HG02943 (cell line): ENCODE measurements at regions not wholly inside any gene's neighbourhood (a gene's known extent, or its start where the extent isn't known, plus 50 kb on each side); places are given as distances from the start of the nearest gene placed in this dataset.
"Not testable (repeated sequence)": the region's sequence is repeated elsewhere in the genome, so short reads cannot be mapped to it uniquely, and the experiment has no call there.

ENCODE experiments used
- ATAC-seq: cut with Tn5 transposase; IDR thresholded peaks from one replicate; pipeline ENCODE4 v1.9.1; 2021; ENCODE audit warnings: mild to moderate bottlenecking, low read depth, moderate library complexity; ENCODE audit not compliant: unreplicated experiment

DNA sequence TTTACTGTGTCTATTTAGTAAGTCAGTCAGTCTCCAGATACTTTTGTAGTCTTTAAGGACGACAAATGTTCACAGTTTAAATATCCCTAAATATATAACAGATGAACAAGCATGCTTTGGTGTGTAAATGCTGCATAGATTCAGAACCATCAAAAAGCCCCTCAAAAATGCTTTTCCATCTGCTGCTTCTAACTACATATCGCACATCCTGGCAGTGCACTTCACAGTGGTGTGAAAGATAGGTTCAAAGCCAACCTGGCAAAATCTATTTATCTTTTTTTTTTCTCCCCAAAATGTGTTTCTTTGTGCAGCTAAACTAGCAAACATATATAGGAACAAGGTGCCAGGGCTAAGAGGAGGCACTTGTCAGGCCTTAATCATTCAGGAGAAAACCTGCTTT is 753.8 kb downstream of the PLCL1 start:
- no peak for ATAC-seq

- ATAC-seq: no peak
Measured at GRCh38 chr2:198546122-198546521, 741.7 kb downstream of the PLCL1 start.

GRCh38 chr2:198545411-198545810 is 741.0 kb downstream of the PLCL1 start:
- no peak for ATAC-seq

DNA sequence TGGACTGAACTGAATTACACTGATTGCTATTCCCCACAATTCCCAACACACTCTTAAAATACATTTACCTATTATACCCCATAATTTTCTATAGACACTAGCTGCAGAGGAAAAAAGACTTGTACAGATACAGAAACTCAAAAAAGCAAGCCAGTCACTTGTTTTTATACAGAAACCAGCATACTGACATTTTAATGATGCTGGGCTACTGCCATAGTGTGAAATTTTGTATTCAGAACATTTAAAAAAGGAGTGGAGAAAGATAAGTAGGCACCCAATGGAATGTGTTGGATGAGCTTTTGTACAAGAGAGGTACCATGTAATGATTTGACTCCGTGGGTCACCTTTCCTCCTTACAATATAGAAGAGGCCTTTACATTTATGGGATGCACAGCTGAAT is 740.1 kb downstream of the PLCL1 start:
- no peak for ATAC-seq

DNA sequence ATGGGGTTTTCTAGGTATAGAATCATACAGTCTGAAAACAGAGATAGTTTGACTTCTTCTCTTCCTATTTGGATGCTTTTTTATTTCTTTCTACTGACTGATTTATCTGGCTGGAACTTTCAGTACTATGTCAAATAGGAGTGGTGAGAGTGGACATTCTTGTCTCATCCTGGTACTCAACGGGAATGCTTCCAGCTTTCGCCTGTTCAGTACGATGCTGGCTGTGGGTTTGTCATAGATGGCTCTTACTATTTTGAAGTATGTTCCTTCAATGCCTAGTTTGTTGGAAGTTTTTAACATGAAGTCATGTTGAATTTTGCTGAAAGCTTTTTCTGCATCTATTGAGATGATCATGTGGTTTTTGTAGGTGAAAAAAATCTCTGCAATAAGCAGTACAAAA is 730.4 kb downstream of the PLCL1 start:
- ATAC-seq: no peak

DNA sequence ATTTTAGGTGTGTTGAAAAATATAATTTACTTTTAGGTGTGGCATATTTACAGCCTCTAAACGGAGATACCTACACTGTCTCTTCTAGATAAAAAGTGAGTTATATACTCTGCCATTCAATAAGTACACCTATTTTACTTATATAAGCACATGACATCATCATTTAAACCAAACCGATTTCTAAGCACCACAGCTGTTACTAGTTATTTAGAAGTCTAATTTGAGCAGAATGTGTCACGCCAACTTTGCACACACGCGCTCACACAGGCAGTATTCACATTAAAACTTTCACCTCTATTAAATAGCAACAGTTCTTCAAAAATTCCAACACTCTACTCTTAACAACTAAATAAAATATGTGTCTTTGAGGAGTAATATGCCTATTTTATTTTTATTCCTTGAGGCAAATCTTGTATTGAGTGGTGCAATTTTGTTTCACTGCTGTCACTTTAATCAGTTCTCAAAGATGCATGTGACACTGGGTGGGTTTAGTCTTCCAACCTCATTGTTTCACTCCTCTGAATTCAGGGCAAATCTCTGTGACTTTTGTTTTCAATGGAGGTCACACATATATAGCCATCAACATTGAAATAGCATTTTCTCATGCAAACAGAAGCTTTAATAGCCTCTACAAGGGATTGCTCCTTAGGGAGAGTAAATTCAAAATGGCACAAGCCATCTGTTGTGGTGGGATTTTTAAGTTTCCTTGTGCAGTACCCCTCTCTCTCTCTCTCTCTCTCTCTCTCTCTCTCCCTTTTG is 721.0 kb downstream of the PLCL1 start:
- no peak for ATAC-seq

- ATAC-seq: no peak
Measured at GRCh38 chr2:198523710-198524109, 719.3 kb downstream of the PLCL1 start.

DNA sequence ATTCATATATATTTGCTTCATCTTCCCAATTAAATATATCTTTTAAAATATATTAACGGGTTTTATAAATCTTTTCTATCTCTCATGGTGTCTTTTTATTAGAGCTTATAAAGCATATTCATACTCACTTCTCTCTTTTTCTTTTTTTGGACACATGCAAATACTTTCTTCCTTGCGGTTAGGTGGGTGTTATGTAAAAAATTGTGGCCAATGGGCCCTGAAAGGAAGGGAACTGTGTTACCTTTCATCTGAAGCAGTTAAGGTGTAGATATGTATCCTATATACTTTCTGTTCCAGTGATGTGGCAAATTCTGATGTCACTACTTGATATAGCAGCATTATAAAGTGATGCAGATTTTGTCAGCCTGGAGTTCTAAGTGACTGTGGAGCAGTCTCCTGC is 714.5 kb downstream of the PLCL1 start:
- ATAC-seq: no peak

DNA sequence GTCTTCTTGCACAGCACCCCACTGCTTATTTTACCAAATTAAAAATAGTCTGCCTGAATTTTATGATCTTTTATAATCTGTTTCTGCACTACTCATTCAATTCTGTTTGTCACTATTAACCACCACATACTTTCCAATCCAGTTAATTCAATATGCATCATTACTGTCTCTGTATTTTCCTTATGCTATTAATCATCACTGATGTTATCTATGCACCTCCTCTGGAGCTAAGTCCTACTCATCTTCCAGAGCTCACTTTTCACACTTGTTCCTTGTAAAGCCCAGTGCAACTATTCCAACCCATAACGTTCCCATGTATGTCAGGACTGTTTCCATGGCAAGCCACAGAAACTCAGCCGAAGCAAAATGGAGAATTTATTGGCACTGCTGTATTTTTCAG is 713.6 kb downstream of the PLCL1 start:
- ATAC-seq: no peak

DNA sequence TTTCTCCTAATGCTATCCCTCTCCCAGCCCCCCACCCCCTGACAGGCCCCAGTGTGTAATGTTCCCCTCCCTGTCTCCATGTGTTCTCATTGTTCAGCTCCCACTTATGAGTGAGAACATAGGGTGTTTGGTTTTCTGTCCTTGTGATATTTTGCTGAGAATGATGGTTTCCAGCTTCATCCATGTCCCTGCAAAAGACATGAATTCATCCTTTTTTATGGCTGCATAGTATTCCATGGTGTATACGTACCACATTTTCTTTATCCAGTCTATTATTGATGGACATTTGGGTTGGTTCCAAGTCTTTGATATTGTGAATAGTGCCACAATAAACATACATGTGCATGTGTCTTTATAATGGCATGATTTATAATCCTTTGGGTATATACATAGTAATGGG is 704.2 kb downstream of the PLCL1 start:
- not testable (repeated sequence) for ATAC-seq

DNA sequence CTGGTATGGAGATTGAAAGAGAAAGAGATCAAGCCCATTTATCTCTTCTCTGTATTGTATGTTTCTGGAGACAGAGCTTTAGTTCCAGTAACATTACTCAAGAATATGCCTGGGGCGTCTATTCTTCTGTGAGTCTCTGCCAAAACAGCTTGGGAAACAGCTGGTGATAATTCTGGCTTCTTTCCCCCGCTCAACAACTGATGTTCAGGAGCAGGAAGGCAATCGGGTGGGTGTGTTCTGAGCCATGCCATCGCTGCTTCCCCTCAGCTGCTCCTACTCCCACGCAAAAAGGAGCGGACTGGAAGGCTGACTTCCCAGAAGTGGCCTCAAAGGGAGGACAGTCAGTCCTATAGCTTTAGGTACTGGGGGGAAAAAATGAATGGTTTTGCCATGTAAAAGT is 695.1 kb downstream of the PLCL1 start:
- no peak for ATAC-seq

- ATAC-seq: no peak
Measured at GRCh38 chr2:198498516-198498915, 694.1 kb downstream of the PLCL1 start.

GRCh38 chr2:198498048-198498447 is 693.7 kb downstream of the PLCL1 start:
- no peak for ATAC-seq

GRCh38 chr2:198494931-198495330 is 690.5 kb downstream of the PLCL1 start:
- ATAC-seq: no peak

- no peak for ATAC-seq
Measured at GRCh38 chr2:198490748-198491147, 686.4 kb downstream of the PLCL1 start.

GRCh38 chr2:198488964-198489363 is 684.6 kb downstream of the PLCL1 start:
- no peak for ATAC-seq

GRCh38 chr2:198483051-198483450 is 678.7 kb downstream of the PLCL1 start:
- ATAC-seq: no peak

DNA sequence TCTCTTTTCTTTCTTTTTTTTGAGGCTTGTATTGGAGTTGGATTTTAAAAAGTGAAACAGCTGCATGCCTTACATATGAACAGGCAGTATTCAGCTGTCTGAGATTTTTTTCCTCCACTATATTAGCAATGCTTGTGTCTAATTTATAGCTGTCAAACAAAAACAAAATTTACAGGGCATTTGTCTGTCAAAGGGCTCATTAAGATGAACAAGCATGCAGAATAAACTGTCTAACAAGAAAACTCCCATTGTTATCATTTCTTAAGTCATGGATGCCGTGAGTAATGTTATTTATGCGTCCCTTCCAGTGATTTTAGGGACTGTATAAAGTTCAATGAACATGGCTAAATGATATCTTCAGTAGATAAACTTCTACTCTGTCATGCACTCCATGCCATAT is 674.7 kb downstream of the PLCL1 start:
- ATAC-seq: no peak

DNA sequence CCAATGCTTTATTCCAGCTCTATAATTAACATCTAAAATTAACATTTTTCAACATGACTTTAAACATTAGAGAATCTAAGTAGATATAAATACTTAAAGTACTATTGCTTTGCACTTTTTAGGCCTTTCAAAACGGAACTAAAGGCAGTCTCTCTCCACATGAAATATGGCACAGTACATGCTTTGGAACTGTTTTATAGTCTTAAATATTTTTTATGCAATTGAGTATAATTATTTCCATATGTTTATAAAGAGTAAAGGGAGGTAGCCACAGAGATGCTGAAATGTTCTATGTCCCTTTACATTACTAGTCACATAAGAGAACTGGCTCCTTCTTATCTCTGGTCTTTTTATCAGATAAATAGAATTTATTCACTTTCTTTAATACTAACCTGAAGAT is 674.0 kb downstream of the PLCL1 start:
- ATAC-seq: no peak

- ATAC-seq: no peak
Measured at GRCh38 chr2:198476007-198476406, 671.6 kb downstream of the PLCL1 start.

GRCh38 chr2:198471291-198471690 is 666.9 kb downstream of the PLCL1 start:
- no peak for ATAC-seq

- no peak for ATAC-seq
Measured at GRCh38 chr2:198468136-198468535, 663.7 kb downstream of the PLCL1 start.

GRCh38 chr2:198465970-198466369 is 661.6 kb downstream of the PLCL1 start:
- ATAC-seq: no peak
